Testis (tissue), 2 donors: ENCODE measurements at regions not wholly inside any gene's neighbourhood (a gene's known extent, or its start where the extent isn't known, plus 50 kb on each side); places are given as distances from the start of the nearest gene placed in this dataset.

Source experiments
- POLR2A ChIP-seq: fragments of 450-650 bp; IDR thresholded peaks from one replicate; pipeline ENCODE4 v1.6.1; 2017; ENCODE audit warnings: antibody characterized with exemption, mild to moderate bottlenecking, moderate library complexity
- TF ChIP-seq, protein P1 (sequence below), 3 experiments: fragments of 450-650 bp in 2 of 3; fragments of 200-600 bp in 1 of 3; sonication (generic) in 1 of 3; IDR thresholded peaks; one replicate each; pipeline ENCODE4 v1.5.1; 2016 to 2019; ENCODE audit warnings: antibody characterized with exemption in 3 of 3, mild to moderate bottlenecking in 2 of 3, moderate library complexity in 1 of 3

DNA sequence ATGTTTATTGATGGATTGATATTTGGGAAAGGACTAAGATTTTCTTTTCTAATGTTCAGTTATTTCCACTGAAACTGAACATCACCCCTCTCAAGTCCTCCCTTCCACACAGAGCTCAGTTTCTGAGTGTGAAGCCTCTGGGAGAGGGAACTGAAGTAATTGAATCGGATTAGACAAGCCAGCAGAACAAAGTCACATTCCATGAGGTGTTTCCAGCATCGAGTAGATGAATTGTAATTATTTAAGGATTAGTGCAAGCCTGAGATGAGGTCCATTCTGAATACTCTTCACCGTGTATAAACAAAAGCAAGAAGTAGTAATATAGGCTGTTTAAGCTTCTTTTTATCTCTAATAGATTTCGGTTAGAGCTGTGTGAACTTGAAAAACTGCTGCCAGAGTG is 2060.5 kb downstream of the MAT2B start:
- TF ChIP-seq, protein P1, sequence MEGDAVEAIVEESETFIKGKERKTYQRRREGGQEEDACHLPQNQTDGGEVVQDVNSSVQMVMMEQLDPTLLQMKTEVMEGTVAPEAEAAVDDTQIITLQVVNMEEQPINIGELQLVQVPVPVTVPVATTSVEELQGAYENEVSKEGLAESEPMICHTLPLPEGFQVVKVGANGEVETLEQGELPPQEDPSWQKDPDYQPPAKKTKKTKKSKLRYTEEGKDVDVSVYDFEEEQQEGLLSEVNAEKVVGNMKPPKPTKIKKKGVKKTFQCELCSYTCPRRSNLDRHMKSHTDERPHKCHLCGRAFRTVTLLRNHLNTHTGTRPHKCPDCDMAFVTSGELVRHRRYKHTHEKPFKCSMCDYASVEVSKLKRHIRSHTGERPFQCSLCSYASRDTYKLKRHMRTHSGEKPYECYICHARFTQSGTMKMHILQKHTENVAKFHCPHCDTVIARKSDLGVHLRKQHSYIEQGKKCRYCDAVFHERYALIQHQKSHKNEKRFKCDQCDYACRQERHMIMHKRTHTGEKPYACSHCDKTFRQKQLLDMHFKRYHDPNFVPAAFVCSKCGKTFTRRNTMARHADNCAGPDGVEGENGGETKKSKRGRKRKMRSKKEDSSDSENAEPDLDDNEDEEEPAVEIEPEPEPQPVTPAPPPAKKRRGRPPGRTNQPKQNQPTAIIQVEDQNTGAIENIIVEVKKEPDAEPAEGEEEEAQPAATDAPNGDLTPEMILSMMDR (IDR thresholded peaks at IDR 0.05): no peak
- TF ChIP-seq POLR2A: no peak
